ENCODE measurements at regions not wholly inside any gene's neighbourhood (a gene's known extent, or its start where the extent isn't known, plus 50 kb on each side); places are given as distances from the start of the nearest gene placed in this dataset.

DNA sequence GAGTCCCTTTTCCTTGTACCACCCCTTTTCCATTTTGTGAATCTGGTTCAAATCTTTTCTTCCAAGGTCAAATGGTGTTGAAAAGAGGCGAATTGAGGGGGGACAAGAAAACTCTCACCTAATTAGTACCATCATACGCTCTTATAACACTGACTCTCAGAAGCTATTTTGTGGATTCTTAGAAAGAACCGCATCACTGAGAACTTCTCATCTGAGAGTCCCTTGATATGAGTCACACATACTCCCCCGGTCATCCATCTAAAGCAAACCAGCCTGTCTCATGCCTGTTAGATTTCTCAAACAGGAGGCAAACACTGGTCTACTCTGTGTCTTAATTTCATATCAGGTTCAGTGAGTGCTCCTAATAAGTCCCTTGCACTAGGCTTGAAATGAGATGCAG lies 76.5 kb upstream of the SPRED1 start:
- TF ChIP-seq POLR2A (IDR thresholded peaks at IDR 0.05; ENCODE audit: low read depth, low read length) (no peak), TAF1 (IDR thresholded peaks at IDR 0.05; ENCODE audit: borderline replicate concordance, low read depth, low read length) (no peak)

Data from GM12892 (cell line).